GM23338 (cell line): ENCODE measurements at regions not wholly inside any gene's neighbourhood (a gene's known extent, or its start where the extent isn't known, plus 50 kb on each side); places are given as distances from the start of the nearest gene placed in this dataset.

ENCODE experiments used
- ATAC-seq: fragments of 200-7000 bp; cut with Tn5 transposase; 3 replicates; pipeline ENCODE4 v1.9.1; 2020
- DNase-seq: peaks from one replicate; pipeline ENCODE4 v3.0.0-alpha.2; 2015; ENCODE audit warnings: low spot score
- H2AFZ ChIP-seq: fragments of 200-600 bp; sonication (generic); 2 replicates; pipeline ENCODE4 v1.8.0; 2016; ENCODE audit warnings: antibody characterized with exemption, mild to moderate bottlenecking, moderate library complexity
- H3F3A ChIP-seq: fragments of 200-600 bp; sonication (generic); replicated peaks from 2 replicates; pipeline ENCODE4 v1.8.0; 2017; ENCODE audit warnings: antibody characterized with exemption, mixed run types, low read depth
- H3K27ac ChIP-seq: fragments of 200-600 bp; sonication (generic); 2 replicates; pipeline ENCODE4 v1.6.1; 2016; ENCODE audit warnings: low read depth
- H3K27me3 ChIP-seq: fragments of 200-600 bp; sonication (generic); 2 replicates; pipeline ENCODE4 v1.8.0; 2016; ENCODE audit warnings: mild to moderate bottlenecking, mixed run types, moderate library complexity; ENCODE audit not compliant: insufficient read depth
- H3K36me3 ChIP-seq: fragments of 200-600 bp; sonication (generic); 2 replicates; pipeline ENCODE4 v1.8.0; 2016; ENCODE audit warnings: mild to moderate bottlenecking; ENCODE audit not compliant: insufficient read depth
- H3K4me1 ChIP-seq: fragments of 200-600 bp; sonication (generic); 2 replicates; pipeline ENCODE4 v1.8.0; 2016; ENCODE audit warnings: mild to moderate bottlenecking, moderate library complexity; ENCODE audit not compliant: insufficient read depth
- H3K4me2 ChIP-seq: fragments of 200-600 bp; sonication (generic); 2 replicates; pipeline ENCODE4 v1.7.1; 2017; ENCODE audit warnings: mixed run types
- H3K4me3 ChIP-seq: fragments of 200-600 bp; sonication (generic); 2 replicates; pipeline ENCODE4 v1.6.1; 2016; ENCODE audit warnings: mixed run types
- H3K79me2 ChIP-seq: fragments of 200-600 bp; sonication (generic); replicated peaks from 2 replicates; pipeline ENCODE4 v1.8.0; 2017; ENCODE audit warnings: mild to moderate bottlenecking; ENCODE audit not compliant: insufficient read depth
- H3K9me2 ChIP-seq: fragments of 200-600 bp; sonication (generic); 2 replicates; pipeline ENCODE4 v1.8.0; 2017; ENCODE audit not compliant: insufficient read depth
- H4K20me1 ChIP-seq: fragments of 200-600 bp; sonication (generic); replicated peaks from 2 replicates; pipeline ENCODE4 v1.8.0; 2017; ENCODE audit warnings: mild to moderate bottlenecking; ENCODE audit not compliant: insufficient read depth
- H3K27ac Mint-ChIP-seq: 2 replicates; pipeline ENCODE4 v1.8.0; 2020; ENCODE audit warnings: inconsistent platforms, mild to moderate bottlenecking, moderate library complexity, mixed read lengths
- H3K27me3 Mint-ChIP-seq: 3 replicates; pipeline ENCODE4 v1.8.0; 2022; ENCODE audit warnings: low read depth, mild to moderate bottlenecking, moderate library complexity, mixed read lengths, inconsistent platforms; ENCODE audit not compliant: insufficient read depth, poor library complexity
- H3K36me3 Mint-ChIP-seq: 3 replicates; pipeline ENCODE4 v1.8.0; 2021; ENCODE audit warnings: low read depth, mild to moderate bottlenecking, inconsistent platforms, moderate library complexity, mixed read lengths
- H3K4me1 Mint-ChIP-seq: 3 replicates; pipeline ENCODE4 v1.8.0; 2020; ENCODE audit warnings: mild to moderate bottlenecking, inconsistent platforms, mixed read lengths
- H3K4me3 Mint-ChIP-seq: 3 replicates; pipeline ENCODE4 v1.8.0; 2021; ENCODE audit warnings: moderate library complexity, mild to moderate bottlenecking, inconsistent platforms, mixed read lengths
- H3K9me3 Mint-ChIP-seq: 3 replicates; pipeline ENCODE4 v1.8.0; 2020; ENCODE audit warnings: moderate library complexity, mild to moderate bottlenecking, inconsistent platforms, mixed read lengths
- CREB1 ChIP-seq: fragments of 250-450 bp; sonication (Bioruptor Pico); IDR thresholded peaks from 2 replicates; pipeline ENCODE4 v1.5.0; 2020; ENCODE audit warnings: low read depth, mild to moderate bottlenecking, moderate library complexity
- ETS1 ChIP-seq: IDR thresholded peaks from 2 replicates; pipeline ENCODE4 v1.6.1; 2016; ENCODE audit warnings: antibody characterized with exemption
- EZH2 ChIP-seq: fragments of 200-600 bp; sonication (generic); IDR thresholded peaks from one replicate; pipeline ENCODE4 v1.8.0; 2017; ENCODE audit warnings: antibody characterized with exemption, mild to moderate bottlenecking, low read depth; ENCODE audit not compliant: unreplicated experiment
- EZH2phosphoT487 ChIP-seq: fragments of 200-600 bp; sonication (generic); IDR thresholded peaks from one replicate; pipeline ENCODE4 v1.8.1; 2018; ENCODE audit warnings: antibody characterized with exemption; ENCODE audit not compliant: unreplicated experiment
- JUNB ChIP-seq: IDR thresholded peaks from one replicate; pipeline ENCODE4 v1.6.1; 2016; ENCODE audit warnings: antibody characterized with exemption; ENCODE audit not compliant: unreplicated experiment
- NANOG ChIP-seq: IDR thresholded peaks from 2 replicates; pipeline ENCODE4 v1.6.1; 2016; ENCODE audit warnings: antibody characterized with exemption, borderline replicate concordance
- POLR2AphosphoS5 ChIP-seq: IDR thresholded peaks from 2 replicates; pipeline ENCODE4 v1.6.1; 2016; ENCODE audit warnings: antibody characterized with exemption, low read depth
- STAT1 ChIP-seq: IDR thresholded peaks from one replicate; pipeline ENCODE4 v1.6.1; 2016; ENCODE audit warnings: antibody characterized with exemption; ENCODE audit not compliant: unreplicated experiment
- ZNF114 ChIP-seq: fragments of 250-450 bp; sonication (Bioruptor Pico); IDR thresholded peaks from 2 replicates; pipeline ENCODE4 v1.5.0; 2020; ENCODE audit warnings: mild to moderate bottlenecking, moderate library complexity
- ZNF331 ChIP-seq: fragments of 250-450 bp; sonication (Bioruptor Pico); IDR thresholded peaks from 2 replicates; pipeline ENCODE4 v1.5.0; 2020; ENCODE audit warnings: low read depth, mild to moderate bottlenecking, moderate library complexity
- TF ChIP-seq, protein P1 (sequence below): fragments of 250-450 bp; sonication (Bioruptor Pico); IDR thresholded peaks from 2 replicates; pipeline ENCODE4 v1.5.0; 2020; ENCODE audit warnings: mild to moderate bottlenecking, moderate library complexity
- TF ChIP-seq, protein P2 (sequence below): IDR thresholded peaks from one replicate; pipeline ENCODE4 v1.6.1; 2018; ENCODE audit warnings: antibody characterized with exemption; ENCODE audit not compliant: unreplicated experiment
- TF ChIP-seq, protein P3 (sequence below), 2 experiments: fragments of 200-600 bp in 1 of 2; sonication (generic) in 1 of 2; conservative IDR thresholded peaks; 2 replicates each; pipeline versions ENCODE4 v1.5.1 to v1.6.1; 2016 to 2017; ENCODE audit warnings: antibody characterized with exemption in 2 of 2, low read depth in 2 of 2, mild to moderate bottlenecking in 2 of 2, moderate library complexity in 1 of 2

GRCh38 chr10:129046962-129047361 lies 420.1 kb upstream of the MGMT start:
- Histone ChIP-seq H3K27ac (no peak overlapping the region), H3K4me1 (no peaks in the 10 kb centered on the region), H3K9me2 (peaks cover 7% of the 10 kb centered on the region; the same call in 1 of the 2 replicates), H3K36me3 (no peaks in the 10 kb centered on the region), H3K79me2 (no peaks in the 10 kb centered on the region), H3K4me2 (no peak overlapping the region), H3F3A (no peaks in the 10 kb centered on the region), H3K27me3 (no peaks in the 10 kb centered on the region), H4K20me1 (no peaks in the 10 kb centered on the region), H3K4me3 (no peak overlapping the region), H2AFZ (no peak overlapping the region)
- Mint-ChIP-seq H3K36me3 (no peaks in the 10 kb centered on the region), H3K4me3 (no peak overlapping the region), H3K4me1 (peaks cover 12% of the 10 kb centered on the region; the same call in 2 of the 3 replicates), H3K27me3 (peaks cover 4% of the 10 kb centered on the region), H3K9me3 (no peaks in the 10 kb centered on the region), H3K27ac (no peak overlapping the region)
- no peak for TF ChIP-seq JUNB
- no peak for TF ChIP-seq EZH2
- TF ChIP-seq, protein P1, sequence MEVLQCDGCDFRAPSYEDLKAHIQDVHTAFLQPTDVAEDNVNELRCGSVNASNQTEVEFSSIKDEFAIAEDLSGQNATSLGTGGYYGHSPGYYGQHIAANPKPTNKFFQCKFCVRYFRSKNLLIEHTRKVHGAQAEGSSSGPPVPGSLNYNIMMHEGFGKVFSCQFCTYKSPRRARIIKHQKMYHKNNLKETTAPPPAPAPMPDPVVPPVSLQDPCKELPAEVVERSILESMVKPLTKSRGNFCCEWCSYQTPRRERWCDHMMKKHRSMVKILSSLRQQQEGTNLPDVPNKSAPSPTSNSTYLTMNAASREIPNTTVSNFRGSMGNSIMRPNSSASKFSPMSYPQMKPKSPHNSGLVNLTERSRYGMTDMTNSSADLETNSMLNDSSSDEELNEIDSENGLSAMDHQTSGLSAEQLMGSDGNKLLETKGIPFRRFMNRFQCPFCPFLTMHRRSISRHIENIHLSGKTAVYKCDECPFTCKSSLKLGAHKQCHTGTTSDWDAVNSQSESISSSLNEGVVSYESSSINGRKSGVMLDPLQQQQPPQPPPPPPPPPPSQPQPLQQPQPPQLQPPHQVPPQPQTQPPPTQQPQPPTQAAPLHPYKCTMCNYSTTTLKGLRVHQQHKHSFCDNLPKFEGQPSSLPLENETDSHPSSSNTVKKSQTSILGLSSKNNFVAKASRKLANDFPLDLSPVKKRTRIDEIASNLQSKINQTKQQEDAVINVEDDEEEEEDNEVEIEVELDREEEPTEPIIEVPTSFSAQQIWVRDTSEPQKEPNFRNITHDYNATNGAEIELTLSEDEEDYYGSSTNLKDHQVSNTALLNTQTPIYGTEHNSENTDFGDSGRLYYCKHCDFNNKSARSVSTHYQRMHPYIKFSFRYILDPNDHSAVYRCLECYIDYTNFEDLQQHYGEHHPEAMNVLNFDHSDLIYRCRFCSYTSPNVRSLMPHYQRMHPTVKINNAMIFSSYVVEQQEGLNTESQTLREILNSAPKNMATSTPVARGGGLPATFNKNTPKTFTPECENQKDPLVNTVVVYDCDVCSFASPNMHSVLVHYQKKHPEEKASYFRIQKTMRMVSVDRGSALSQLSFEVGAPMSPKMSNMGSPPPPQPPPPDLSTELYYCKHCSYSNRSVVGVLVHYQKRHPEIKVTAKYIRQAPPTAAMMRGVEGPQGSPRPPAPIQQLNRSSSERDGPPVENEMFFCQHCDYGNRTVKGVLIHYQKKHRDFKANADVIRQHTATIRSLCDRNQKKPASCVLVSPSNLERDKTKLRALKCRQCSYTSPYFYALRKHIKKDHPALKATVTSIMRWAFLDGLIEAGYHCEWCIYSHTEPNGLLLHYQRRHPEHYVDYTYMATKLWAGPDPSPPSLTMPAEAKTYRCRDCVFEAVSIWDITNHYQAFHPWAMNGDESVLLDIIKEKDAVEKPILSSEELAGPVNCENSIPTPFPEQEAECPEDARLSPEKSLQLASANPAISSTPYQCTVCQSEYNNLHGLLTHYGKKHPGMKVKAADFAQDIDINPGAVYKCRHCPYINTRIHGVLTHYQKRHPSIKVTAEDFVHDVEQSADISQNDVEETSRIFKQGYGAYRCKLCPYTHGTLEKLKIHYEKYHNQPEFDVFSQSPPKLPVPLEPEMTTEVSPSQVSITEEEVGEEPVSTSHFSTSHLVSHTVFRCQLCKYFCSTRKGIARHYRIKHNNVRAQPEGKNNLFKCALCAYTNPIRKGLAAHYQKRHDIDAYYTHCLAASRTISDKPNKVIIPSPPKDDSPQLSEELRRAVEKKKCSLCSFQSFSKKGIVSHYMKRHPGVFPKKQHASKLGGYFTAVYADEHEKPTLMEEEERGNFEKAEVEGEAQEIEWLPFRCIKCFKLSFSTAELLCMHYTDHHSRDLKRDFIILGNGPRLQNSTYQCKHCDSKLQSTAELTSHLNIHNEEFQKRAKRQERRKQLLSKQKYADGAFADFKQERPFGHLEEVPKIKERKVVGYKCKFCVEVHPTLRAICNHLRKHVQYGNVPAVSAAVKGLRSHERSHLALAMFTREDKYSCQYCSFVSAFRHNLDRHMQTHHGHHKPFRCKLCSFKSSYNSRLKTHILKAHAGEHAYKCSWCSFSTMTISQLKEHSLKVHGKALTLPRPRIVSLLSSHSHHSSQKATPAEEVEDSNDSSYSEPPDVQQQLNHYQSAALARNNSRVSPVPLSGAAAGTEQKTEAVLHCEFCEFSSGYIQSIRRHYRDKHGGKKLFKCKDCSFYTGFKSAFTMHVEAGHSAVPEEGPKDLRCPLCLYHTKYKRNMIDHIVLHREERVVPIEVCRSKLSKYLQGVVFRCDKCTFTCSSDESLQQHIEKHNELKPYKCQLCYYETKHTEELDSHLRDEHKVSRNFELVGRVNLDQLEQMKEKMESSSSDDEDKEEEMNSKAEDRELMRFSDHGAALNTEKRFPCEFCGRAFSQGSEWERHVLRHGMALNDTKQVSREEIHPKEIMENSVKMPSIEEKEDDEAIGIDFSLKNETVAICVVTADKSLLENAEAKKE (CRISPR knock-in tag): no peak
- TF ChIP-seq, protein P2, sequence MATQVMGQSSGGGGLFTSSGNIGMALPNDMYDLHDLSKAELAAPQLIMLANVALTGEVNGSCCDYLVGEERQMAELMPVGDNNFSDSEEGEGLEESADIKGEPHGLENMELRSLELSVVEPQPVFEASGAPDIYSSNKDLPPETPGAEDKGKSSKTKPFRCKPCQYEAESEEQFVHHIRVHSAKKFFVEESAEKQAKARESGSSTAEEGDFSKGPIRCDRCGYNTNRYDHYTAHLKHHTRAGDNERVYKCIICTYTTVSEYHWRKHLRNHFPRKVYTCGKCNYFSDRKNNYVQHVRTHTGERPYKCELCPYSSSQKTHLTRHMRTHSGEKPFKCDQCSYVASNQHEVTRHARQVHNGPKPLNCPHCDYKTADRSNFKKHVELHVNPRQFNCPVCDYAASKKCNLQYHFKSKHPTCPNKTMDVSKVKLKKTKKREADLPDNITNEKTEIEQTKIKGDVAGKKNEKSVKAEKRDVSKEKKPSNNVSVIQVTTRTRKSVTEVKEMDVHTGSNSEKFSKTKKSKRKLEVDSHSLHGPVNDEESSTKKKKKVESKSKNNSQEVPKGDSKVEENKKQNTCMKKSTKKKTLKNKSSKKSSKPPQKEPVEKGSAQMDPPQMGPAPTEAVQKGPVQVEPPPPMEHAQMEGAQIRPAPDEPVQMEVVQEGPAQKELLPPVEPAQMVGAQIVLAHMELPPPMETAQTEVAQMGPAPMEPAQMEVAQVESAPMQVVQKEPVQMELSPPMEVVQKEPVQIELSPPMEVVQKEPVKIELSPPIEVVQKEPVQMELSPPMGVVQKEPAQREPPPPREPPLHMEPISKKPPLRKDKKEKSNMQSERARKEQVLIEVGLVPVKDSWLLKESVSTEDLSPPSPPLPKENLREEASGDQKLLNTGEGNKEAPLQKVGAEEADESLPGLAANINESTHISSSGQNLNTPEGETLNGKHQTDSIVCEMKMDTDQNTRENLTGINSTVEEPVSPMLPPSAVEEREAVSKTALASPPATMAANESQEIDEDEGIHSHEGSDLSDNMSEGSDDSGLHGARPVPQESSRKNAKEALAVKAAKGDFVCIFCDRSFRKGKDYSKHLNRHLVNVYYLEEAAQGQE: no peak
- no peak for TF ChIP-seq CREB1
- no peak for TF ChIP-seq STAT1
- TF ChIP-seq POLR2AphosphoS5: no peak
- no peak for TF ChIP-seq ETS1
- no peak for TF ChIP-seq EZH2phosphoT487
- TF ChIP-seq ZNF331 (CRISPR knock-in tag): no peak
- no peak for TF ChIP-seq ZNF114 (CRISPR knock-in tag)
- no peak for TF ChIP-seq NANOG
- TF ChIP-seq, protein P3, sequence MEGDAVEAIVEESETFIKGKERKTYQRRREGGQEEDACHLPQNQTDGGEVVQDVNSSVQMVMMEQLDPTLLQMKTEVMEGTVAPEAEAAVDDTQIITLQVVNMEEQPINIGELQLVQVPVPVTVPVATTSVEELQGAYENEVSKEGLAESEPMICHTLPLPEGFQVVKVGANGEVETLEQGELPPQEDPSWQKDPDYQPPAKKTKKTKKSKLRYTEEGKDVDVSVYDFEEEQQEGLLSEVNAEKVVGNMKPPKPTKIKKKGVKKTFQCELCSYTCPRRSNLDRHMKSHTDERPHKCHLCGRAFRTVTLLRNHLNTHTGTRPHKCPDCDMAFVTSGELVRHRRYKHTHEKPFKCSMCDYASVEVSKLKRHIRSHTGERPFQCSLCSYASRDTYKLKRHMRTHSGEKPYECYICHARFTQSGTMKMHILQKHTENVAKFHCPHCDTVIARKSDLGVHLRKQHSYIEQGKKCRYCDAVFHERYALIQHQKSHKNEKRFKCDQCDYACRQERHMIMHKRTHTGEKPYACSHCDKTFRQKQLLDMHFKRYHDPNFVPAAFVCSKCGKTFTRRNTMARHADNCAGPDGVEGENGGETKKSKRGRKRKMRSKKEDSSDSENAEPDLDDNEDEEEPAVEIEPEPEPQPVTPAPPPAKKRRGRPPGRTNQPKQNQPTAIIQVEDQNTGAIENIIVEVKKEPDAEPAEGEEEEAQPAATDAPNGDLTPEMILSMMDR (conservative IDR thresholded peaks at IDR 0.05; ENCODE audit: low read depth in 2 of 2): no peak
- ATAC-seq (no peak), DNase-seq (no peak)
